ENCODE measurements at regions not wholly inside any gene's neighbourhood (a gene's known extent, or its start where the extent isn't known, plus 50 kb on each side); places are given as distances from the start of the nearest gene placed in this dataset.
"Not testable (repeated sequence)": the region's sequence is repeated elsewhere in the genome, so short reads cannot be mapped to it uniquely, and the experiment has no call there.

GRCh38 chr2:51881673-51882072, 849.7 kb upstream of the NRXN1 start:
- no peak for DNase-seq (ENCODE audit: low read depth)

- no peak for DNase-seq (ENCODE audit: low read depth)
Observed at GRCh38 chr2:51880153-51880552, 848.2 kb upstream of the NRXN1 start.

DNA sequence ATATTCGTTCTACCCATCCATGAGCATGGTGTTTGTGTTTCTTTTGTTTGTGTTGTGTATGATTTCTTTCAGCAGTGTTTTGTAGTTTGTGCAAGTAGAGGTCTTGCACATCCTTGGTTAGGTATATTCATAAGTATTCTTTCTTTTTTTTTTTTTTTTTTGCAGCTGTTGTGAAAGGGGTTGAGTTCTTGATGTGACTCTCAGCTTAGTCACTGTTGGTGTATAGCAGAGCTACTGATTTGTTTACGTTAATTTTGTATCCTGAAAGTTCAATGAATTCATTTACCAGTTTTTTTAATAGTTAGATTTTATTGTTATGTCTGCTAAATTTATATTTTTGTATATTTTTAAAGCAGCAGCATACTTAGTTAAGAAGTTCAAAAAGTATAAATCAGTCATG, 834.4 kb upstream of the NRXN1 start:
- peak; percentile 38 for DNase-seq (ENCODE audit: low read depth)

DNA sequence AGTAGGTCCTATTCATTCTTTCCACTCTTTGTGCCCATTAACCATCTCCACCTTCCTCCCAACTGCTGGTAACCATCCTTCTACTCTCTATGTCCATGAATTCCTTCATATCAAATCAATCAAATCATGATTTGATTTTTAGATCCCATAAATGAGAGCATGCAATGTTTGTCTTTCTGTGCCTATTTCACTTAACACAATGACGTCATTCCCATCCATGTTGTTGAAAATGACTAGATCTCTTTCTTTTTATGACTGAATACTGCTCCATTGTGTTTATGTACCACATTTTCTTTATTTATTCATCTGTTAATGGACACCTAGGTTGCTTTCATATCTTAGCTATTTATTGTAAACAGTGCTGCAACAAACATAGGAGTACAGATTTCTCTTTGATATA, 827.3 kb upstream of the NRXN1 start:
- no peak for DNase-seq (ENCODE audit: low read depth)

DNA sequence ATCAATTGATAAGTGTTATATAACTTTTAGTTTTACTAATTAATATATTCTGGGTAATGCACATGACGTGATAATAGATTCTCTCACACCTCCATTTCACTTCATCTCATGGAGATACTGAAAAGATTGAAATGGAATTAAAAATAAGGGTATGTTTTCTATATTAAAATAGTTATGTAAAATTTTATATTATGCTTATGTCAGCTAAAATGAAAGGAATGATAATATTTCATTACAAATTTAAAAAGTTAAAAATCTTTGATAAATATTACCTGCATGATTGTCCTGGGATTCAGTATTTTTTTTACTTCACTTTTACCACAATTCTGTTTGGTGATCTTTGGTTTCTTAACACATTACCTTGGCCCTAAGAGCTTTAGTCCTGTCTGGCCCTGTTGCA, 823.8 kb upstream of the NRXN1 start:
- no peak for DNase-seq (ENCODE audit: low read depth)

- DNase-seq (ENCODE audit: low read depth): no peak
Observed at GRCh38 chr2:51846796-51847195, 814.9 kb upstream of the NRXN1 start.

GRCh38 chr2:51846018-51846417, 814.1 kb upstream of the NRXN1 start:
- DNase-seq (ENCODE audit: low read depth): no peak

GRCh38 chr2:51844596-51844995, 812.7 kb upstream of the NRXN1 start:
- no peak for DNase-seq (ENCODE audit: low read depth)

DNA sequence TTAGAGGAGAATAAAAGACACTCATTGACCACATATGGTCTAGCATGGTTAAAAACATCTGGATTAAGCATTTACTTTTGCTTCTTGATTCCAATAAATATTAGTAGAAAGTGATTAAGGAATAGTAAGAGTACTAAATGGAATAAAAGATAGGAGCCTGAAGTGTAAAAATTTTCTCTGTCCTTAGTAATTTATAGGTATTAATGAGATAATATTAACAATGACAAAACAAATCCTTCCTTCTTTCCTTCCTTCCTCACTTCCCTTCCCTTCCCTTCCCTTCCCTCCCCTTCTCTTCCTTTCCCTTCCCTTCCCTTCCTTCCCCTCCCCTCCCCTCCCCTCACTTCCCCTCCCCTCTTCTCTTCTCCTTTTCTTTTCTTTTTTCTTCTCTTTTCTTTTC, 797.5 kb upstream of the NRXN1 start:
- no peak for DNase-seq (ENCODE audit: low read depth)

DNA sequence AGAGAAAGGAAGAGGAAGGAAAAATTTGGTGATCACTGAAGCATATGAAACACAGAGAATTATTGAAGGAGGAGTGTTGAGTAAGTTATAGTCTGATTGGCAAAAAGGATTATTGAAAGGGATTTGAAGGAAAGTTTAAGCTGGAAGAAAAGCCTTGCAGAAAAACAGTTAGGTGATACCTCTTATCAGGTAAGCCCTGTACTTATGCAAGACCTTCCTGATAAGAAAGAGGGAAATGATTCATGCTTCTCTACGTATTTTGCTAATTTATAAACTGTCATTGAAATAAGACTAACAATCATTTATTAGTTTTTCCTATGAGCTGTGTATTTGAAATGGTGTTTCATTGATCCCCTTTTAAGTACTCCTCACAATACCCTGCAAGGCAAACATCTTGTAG, 793.9 kb upstream of the NRXN1 start:
- no peak for DNase-seq (ENCODE audit: low read depth)

- peak; percentile 62 for DNase-seq (ENCODE audit: low read depth)
Observed at GRCh38 chr2:51813247-51813646, 781.3 kb upstream of the NRXN1 start.

GRCh38 chr2:51812138-51812866, 780.4 kb upstream of the NRXN1 start:
- DNase-seq (ENCODE audit: low read depth): peak; percentile 38

- DNase-seq (ENCODE audit: low read depth): no peak
Observed at GRCh38 chr2:51810197-51810596, 778.3 kb upstream of the NRXN1 start.

GRCh38 chr2:51807229-51807628, 775.3 kb upstream of the NRXN1 start:
- DNase-seq (ENCODE audit: low read depth): no peak

- DNase-seq (ENCODE audit: low read depth): no peak
Observed at GRCh38 chr2:51795248-51795888, 763.4 kb upstream of the NRXN1 start.

DNA sequence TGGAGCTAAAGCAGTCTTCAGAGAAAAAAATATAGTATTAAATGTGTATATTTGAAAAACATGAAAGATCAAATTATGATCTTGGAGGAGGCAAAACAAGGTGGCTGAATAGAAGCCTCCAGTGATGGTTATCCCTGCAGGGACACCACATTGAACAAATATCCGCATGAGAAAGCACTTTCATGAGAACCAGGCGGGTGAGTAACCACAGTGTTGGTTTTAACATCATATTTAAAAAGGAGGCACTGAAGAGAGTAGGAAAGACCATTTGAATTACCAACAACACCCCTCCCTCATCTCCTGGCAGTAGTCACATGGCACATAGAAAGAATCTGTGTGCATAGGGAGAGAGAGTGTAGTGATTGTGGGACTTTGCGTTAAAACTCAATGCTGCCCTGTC, 759.6 kb upstream of the NRXN1 start:
- no peak for DNase-seq (ENCODE audit: low read depth)

DNA sequence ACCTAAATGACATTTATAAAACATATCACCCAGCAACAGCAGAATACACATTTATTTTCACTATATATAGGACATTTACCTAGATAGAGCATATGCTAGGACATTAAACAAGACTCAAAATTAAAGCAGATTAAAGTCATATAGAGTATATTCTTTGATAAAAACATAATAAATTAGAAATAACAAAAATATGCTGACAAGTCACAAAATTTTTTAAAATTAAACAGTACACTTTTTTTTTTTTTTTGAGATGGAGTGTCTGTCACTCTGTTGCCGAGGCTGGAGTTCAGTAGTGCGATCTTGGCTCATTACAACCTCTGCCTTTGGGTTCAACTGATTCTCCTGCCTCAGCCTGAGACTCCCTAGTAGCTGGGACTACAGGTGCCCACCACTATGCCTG, 758.9 kb upstream of the NRXN1 start:
- DNase-seq (ENCODE audit: low read depth): no peak

- DNase-seq (ENCODE audit: low read depth): peak; percentile 36
Observed at GRCh38 chr2:51789918-51790317, 758.0 kb upstream of the NRXN1 start.

DNA sequence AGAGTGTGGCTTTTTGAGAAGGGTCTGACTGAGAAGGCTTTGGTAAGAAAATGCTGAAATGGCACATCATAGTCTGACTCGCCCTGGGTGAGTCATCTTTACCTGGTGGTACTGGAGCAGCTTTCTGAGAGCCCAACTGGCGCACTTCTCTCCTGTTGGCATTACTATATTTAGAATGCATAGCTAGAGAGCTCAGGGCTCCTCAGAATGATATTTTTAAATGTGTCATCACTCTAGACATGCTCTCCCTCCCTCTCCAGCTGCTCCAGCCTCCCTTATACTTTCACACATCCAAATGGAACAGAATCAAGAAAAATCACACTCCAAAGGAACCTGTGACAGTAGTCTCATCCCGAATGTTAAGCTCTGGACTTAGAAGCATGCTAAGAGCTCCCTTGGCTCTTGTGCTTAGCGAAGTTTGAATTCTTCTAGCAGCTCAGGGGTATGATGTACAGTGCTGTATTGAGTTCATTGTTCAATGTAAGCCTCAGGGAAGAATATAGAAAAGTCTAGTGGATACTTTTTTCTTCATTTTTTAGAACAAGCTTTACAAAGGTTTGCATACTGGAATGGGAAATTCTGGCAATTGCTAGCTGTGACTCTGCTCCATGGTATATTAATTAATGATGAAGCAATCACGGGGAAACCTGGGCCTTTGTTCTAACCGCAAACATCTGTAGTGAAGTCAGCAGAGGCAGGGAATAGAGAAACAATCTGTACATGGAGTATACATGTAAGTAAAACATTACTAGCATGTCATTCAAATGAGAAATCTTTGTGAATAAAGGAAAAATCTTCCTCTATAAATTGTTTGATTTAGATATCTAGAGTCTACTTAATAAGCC, 751.2 kb upstream of the NRXN1 start:
- peak; percentile 58 for DNase-seq (ENCODE audit: low read depth)

GRCh38 chr2:51781691-51782090, 749.8 kb upstream of the NRXN1 start:
- DNase-seq (ENCODE audit: low read depth): no peak

- DNase-seq (ENCODE audit: low read depth): no peak
Observed at GRCh38 chr2:51780353-51780752, 748.4 kb upstream of the NRXN1 start.

DNA sequence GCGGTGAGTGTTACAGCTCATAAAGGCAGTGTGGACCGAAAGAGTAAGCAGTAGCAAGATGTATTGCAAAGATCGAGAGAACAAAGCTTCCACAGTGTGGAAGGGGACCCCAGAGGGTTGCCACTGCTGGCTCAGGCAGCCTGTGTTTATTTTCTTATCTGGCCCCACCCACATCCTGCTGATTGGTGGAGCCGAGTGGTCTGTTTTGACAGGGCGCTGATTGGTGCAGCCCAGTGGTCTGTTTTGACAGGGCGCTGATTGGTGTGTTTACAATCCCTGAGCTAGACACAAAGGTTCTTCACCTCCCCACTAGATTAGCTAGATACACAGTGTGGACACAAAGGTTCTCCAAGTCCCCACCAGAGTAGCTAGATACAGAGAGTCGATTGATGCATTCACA, 747.8 kb upstream of the NRXN1 start:
- DNase-seq (ENCODE audit: low read depth): not testable (repeated sequence)

- DNase-seq (ENCODE audit: low read depth): no peak
Observed at GRCh38 chr2:51778806-51779205, 746.9 kb upstream of the NRXN1 start.
